Type B pancreatic cell (in vitro differentiated cells): ENCODE measurements at regions not wholly inside any gene's neighbourhood (a gene's known extent, or its start where the extent isn't known, plus 50 kb on each side); places are given as distances from the start of the nearest gene placed in this dataset.

Experiments used
- DNase-seq: peaks from one replicate; pipeline ENCODE4 v3.0.0; 2021; ENCODE audit warnings: mixed read lengths; ENCODE audit not compliant: unreplicated experiment; ENCODE audit errors: extremely low spot score
- H3K27ac Mint-ChIP-seq: 2 replicates; pipeline ENCODE4 v1.8.0; 2021; ENCODE audit warnings: mild to moderate bottlenecking, mixed read lengths
- H3K27me3 Mint-ChIP-seq: 2 replicates; pipeline ENCODE4 v1.8.0; 2021; ENCODE audit warnings: mixed read lengths
- H3K36me3 Mint-ChIP-seq: 2 replicates; pipeline ENCODE4 v1.8.0; 2021; ENCODE audit warnings: mixed read lengths
- H3K4me1 Mint-ChIP-seq: one replicate; pipeline ENCODE4 v1.8.0; 2021; ENCODE audit warnings: mixed read lengths; ENCODE audit not compliant: unreplicated experiment
- H3K4me3 Mint-ChIP-seq: 2 replicates; pipeline ENCODE4 v1.8.0; 2021; ENCODE audit warnings: mild to moderate bottlenecking, mixed read lengths
- H3K9me3 Mint-ChIP-seq: 2 replicates; pipeline ENCODE4 v1.8.0; 2021; ENCODE audit warnings: mixed read lengths
- TF ChIP-seq, protein P1 (sequence below): fragments of 200-600 bp; sonication (generic); conservative IDR thresholded peaks from 2 replicates; pipeline ENCODE4 v1.5.0; 2021; ENCODE audit warnings: antibody characterized with exemption, mild to moderate bottlenecking

DNA sequence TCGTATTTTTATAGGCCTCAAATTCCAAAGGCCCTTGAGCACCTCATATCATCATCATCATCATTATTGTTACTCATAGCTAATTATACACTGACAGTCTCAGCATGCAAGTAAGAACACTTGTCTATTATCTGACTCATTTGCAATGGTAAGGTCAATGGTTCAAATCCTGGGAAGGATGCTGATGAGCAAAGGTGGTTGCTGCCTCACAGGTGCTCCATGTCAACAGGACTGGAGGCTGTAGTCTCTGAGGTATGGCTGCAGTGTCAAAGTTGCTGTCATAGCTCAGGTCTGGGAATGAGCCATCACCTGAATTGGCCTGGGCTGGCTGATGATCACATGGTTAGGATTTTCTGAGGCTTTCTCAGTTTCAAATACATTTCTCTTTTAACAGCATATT, 379.3 kb downstream of the BCL11A start:
- Mint-ChIP-seq H3K9me3 (no peaks in the 10 kb centered on the region), H3K4me1 (no peaks in the 10 kb centered on the region), H3K27ac (no peak overlapping the region), H3K36me3 (no peaks in the 10 kb centered on the region), H3K27me3 (no peaks in the 10 kb centered on the region), H3K4me3 (no peak overlapping the region)
- TF ChIP-seq, protein P1, sequence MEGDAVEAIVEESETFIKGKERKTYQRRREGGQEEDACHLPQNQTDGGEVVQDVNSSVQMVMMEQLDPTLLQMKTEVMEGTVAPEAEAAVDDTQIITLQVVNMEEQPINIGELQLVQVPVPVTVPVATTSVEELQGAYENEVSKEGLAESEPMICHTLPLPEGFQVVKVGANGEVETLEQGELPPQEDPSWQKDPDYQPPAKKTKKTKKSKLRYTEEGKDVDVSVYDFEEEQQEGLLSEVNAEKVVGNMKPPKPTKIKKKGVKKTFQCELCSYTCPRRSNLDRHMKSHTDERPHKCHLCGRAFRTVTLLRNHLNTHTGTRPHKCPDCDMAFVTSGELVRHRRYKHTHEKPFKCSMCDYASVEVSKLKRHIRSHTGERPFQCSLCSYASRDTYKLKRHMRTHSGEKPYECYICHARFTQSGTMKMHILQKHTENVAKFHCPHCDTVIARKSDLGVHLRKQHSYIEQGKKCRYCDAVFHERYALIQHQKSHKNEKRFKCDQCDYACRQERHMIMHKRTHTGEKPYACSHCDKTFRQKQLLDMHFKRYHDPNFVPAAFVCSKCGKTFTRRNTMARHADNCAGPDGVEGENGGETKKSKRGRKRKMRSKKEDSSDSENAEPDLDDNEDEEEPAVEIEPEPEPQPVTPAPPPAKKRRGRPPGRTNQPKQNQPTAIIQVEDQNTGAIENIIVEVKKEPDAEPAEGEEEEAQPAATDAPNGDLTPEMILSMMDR: no peak
- DNase-seq: no peak

GRCh38 chr2:60172801-60173200, 380.7 kb downstream of the BCL11A start:
- DNase-seq: no peak
- TF ChIP-seq, protein P1: no peak
- Mint-ChIP-seq H3K36me3 (no peaks in the 10 kb centered on the region), H3K4me1 (no peaks in the 10 kb centered on the region), H3K9me3 (no peaks in the 10 kb centered on the region), H3K27me3 (no peaks in the 10 kb centered on the region), H3K4me3 (no peak overlapping the region), H3K27ac (no peak overlapping the region)

DNA sequence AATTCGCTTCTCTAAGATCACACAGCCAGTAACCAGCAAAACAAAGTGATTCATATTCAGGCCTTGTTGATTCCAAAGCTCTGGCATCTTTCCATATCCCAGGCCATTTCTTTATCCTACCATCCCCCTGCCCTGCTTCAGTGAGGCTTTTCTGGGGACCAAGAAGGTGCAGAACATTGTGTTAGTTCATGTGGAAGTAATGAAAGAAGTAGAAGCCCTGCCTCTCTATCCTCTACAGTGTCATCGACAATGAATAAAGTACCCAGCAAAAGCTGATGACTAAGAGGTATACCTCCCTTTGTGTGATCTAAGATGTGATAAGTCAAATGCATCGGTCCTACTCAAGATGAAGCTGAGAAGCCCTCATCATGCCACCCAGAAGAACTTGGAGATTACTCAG, 383.2 kb downstream of the BCL11A start:
- TF ChIP-seq, protein P1: no peak
- DNase-seq: no peak
- H3K27ac Mint-ChIP-seq: no peak overlapping the region
- no peaks in the 10 kb centered on the region for H3K36me3 Mint-ChIP-seq
- no peaks in the 10 kb centered on the region for H3K4me1 Mint-ChIP-seq
- no peaks in the 10 kb centered on the region for H3K9me3 Mint-ChIP-seq
- H3K27me3 Mint-ChIP-seq: no peaks in the 10 kb centered on the region
- no peak overlapping the region for H3K4me3 Mint-ChIP-seq

DNA sequence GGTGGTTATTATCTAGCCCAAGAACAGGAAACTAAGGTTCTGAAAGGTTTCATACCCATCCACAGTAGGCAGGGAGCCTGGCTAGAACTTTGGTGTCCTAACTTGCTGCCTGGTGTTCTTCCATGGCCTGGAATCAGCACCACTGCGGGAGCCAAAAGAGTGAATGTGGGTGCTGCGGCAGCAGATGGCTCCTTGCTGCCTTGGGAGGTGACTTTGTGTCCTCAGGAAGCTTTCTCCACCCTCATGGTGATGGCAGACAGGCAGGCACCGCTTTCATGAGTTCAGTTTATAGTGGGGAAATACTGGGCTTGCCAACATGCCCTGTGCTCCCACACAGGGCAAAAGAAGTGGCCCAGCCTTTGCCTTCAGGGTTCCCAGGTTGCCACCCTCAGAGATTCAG, 385.2 kb downstream of the BCL11A start:
- TF ChIP-seq, protein P1: no peak
- no peak overlapping the region for H3K27ac Mint-ChIP-seq
- no peaks in the 10 kb centered on the region for H3K27me3 Mint-ChIP-seq
- H3K36me3 Mint-ChIP-seq: no peaks in the 10 kb centered on the region
- H3K9me3 Mint-ChIP-seq: no peaks in the 10 kb centered on the region
- H3K4me1 Mint-ChIP-seq: no peaks in the 10 kb centered on the region
- no peak for DNase-seq
- no peak overlapping the region for H3K4me3 Mint-ChIP-seq

- no peak overlapping the region for H3K27ac Mint-ChIP-seq
- DNase-seq: no peak
- H3K4me3 Mint-ChIP-seq: no peak overlapping the region
- H3K9me3 Mint-ChIP-seq: no peaks in the 10 kb centered on the region
- H3K4me1 Mint-ChIP-seq: no peaks in the 10 kb centered on the region
- H3K36me3 Mint-ChIP-seq: no peaks in the 10 kb centered on the region
- no peaks in the 10 kb centered on the region for H3K27me3 Mint-ChIP-seq
- TF ChIP-seq, protein P1: no peak
Observed at GRCh38 chr2:60167089-60167488, 386.4 kb downstream of the BCL11A start.

DNA sequence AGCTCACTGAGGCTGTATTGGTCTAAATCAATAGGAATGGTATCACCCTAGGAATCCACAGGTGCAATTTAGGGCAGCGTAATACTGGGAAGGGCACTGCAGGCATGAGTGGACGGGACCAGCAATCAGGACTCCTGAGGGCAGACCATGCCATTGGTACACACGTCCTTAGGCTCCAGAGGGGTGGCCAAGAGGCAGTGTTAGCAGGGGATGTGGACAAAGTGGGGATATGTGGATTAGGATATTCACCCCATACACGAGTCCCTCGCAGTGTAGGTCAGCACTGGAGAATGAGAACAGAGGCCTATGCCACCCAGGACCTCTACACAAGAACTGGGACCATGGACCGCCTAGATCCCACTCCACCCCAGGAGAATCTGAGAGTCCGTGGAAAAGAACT, 389.8 kb downstream of the BCL11A start:
- Mint-ChIP-seq H3K4me1 (no peaks in the 10 kb centered on the region), H3K36me3 (no peaks in the 10 kb centered on the region), H3K9me3 (no peaks in the 10 kb centered on the region), H3K27ac (no peak overlapping the region), H3K4me3 (no peak overlapping the region), H3K27me3 (no peaks in the 10 kb centered on the region)
- TF ChIP-seq, protein P1: no peak
- no peak for DNase-seq
